HG03520 (cell line): ENCODE measurements at regions not wholly inside any gene's neighbourhood (a gene's known extent, or its start where the extent isn't known, plus 50 kb on each side); places are given as distances from the start of the nearest gene placed in this dataset.

Experiments
- ATAC-seq: cut with Tn5 transposase; IDR thresholded peaks from one replicate; pipeline ENCODE4 v1.9.1; 2021; ENCODE audit warnings: mild to moderate bottlenecking, moderate library complexity; ENCODE audit not compliant: unreplicated experiment

- no peak for ATAC-seq
These were observed 250.3 kb downstream of the GPR37 start for GRCh38 chr7:124515106-124515830.

DNA sequence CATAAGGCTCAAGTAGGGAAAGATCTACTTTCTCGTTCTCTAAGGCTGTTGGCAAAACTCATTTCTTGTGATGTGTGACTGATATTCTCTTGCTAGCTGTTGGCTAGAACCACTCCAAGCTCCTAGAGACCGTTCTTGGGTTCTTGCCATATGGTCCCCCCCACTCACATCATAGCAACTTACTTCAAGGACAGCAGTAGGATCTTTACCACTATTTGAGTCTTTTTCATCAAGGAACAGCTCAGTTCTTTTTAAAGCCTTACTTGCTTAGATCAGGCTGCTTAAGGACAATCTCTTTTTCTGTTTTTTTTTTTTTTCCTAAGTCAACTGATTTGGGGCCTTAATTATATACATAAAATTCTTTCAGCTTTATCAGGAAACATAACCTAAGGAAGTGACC, 251.1 kb downstream of the GPR37 start:
- no peak for ATAC-seq

DNA sequence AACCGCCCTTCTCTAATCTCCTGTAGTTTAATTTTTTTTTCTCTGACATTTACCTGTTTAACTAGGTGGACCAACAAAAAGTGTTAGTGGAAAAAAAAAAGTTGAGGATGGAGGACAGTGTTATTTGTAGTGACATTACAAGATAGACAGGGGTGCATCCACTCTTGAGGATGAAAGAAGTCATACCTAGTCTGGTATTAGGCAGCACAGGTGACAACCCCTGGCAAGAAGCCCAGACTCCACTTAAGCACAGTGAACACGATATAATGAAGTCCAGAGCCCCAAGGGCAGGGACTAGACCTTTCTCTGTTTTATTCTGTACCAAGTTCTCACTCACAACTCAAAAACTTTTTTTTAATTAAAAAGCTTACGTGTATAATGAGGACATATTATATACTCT, 268.4 kb downstream of the GPR37 start:
- no peak for ATAC-seq

DNA sequence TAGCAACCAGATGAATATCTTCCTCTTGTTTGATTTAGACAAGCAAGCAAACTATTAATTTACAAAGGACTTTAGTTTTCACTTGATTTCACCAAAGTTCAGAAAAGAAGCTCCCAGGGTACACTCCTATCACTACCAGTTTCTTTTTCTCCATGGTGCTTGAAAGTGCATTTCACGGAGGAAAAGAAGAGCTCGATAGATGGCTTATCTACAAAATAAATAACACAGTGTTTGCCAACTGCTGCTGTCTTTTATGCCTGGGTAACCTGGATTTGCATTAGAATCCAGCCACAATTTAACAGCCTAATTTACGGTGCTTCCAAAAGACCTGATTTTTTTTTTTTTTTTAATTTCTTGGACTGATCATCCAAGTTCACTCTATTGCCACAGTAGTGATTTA, 275.7 kb downstream of the GPR37 start:
- ATAC-seq, result no peak

GRCh38 chr7:124489082-124489819, 276.3 kb downstream of the GPR37 start:
- no peak for ATAC-seq

- no peak for ATAC-seq
These were observed 283.4 kb downstream of the GPR37 start for GRCh38 chr7:124482229-124482628.

DNA sequence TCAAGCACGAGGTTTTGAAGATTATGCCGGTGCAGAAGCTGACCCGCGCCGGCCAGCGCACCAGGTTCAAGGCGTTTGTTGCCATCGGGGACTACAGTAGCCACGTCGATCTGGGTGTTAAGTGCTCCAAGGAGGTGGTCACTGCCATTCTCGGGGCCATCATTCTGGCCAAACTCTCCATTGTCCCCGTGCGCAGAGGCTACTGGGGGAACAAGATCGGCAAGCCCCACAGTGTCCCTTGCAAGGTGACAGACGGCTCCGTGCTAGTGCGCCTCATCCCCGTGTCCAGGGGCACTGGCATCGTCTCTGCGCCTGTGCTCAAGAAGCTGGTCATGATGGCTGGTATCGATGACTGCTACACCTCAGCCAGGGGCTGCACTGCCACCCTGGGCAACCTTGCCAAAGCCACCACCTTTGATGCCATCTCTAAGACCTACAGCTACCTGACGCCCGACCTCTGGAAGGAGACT, 284.7 kb downstream of the GPR37 start:
- no peak for ATAC-seq

GRCh38 chr7:124480036-124480820, 285.4 kb downstream of the GPR37 start:
- ATAC-seq, result no peak

DNA sequence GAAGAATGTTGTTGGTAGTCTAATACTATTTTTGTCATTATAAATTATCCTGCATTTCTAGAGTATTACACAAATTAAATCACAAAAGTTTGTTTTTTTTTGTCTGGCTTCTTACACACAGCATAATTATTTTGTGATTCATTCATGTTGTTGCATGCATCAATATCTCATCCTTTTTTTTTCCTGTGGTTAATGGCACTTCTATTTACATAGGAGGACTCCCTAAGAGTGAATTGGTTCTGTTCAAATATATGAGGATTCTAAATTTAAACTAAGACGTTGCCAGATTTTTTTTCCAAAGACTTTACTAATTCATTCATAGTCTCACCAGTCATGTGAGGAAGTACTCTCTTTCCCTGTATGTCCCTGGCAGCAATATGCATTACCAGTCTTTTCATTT, 303.3 kb downstream of the GPR37 start:
- ATAC-seq, result no peak

DNA sequence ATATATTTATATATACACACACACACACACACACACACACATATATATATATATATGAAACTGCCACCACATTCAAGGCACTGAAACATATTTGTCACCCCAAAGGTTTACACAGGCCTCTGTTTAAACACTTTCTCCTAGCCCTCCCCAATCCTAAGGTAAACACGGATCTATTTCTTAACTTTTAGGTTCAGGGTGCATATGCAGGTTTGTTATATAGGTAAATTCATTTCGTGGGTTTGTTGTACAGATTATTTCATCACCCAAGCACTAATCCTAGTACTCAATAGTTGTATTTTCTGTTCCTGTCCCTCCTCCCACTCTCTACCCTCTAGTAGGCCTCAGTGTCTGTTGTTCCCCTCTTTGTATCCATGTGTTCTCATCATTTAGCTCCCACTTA, 305.0 kb downstream of the GPR37 start:
- no peak for ATAC-seq

- ATAC-seq, result no peak
These were observed 305.5 kb downstream of the GPR37 start for GRCh38 chr7:124460056-124460450.

- no peak for ATAC-seq
These were observed 306.2 kb downstream of the GPR37 start for GRCh38 chr7:124459101-124460055.

GRCh38 chr7:124457841-124458240, 307.8 kb downstream of the GPR37 start:
- ATAC-seq, result no peak

GRCh38 chr7:124456286-124456685, 309.3 kb downstream of the GPR37 start:
- no peak for ATAC-seq

DNA sequence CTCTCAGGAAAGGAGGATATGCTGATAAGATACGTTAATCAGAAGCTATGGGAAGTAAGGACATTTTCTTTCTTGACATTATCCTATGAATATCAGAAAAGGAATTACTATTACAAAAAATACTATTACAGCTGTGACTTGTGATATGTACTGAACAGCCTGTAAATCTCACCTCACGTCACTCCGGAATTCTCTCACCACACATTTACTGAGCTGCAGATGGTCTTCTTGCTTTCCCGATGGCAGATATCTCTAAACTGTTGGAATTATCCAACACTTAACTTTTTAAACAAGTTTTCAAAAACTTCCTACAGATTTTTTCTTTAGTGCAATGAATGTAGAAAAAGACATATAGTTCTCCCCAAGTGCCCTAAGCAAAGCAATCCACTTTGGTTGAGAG, 313.4 kb downstream of the GPR37 start:
- no peak for ATAC-seq

- ATAC-seq, result no peak
These were observed 315.7 kb downstream of the GPR37 start for GRCh38 chr7:124449896-124450295.

- ATAC-seq, result no peak
These were observed 320.7 kb downstream of the GPR37 start for GRCh38 chr7:124444696-124445480.

GRCh38 chr7:124443762-124444161, 321.8 kb downstream of the GPR37 start:
- ATAC-seq, result no peak

DNA sequence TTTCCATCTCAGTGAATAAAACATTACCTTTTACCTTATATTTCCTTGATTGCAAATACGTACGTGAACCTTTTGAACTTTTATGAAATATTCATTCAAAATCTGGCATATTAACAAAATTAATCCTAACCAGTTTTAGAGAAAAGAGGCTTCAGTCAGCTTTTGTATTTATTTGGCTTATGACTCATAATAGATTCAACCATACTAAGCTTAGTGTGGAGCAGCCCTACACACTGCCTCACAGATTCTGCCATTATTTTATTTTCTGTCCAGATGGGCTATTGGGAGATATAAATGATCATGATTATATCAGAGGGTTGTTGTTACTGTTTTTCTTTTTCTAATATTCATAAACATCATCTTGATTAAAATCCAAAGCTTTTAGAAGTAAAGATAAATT, 325.5 kb downstream of the GPR37 start:
- no peak for ATAC-seq
